ENCODE measurements at regions not wholly inside any gene's neighbourhood (a gene's known extent, or its start where the extent isn't known, plus 50 kb on each side); places are given as distances from the start of the nearest gene placed in this dataset.
"Not testable (repeated sequence)": the region's sequence is repeated elsewhere in the genome, so short reads cannot be mapped to it uniquely, and the experiment has no call there.

GRCh38 chr5:104556957-104557356 is 994.4 kb upstream of the NUDT12 start:
- DNase-seq (no peak), ATAC-seq (no peak)
- H3K27me3 ChIP-seq, result no peaks in the 10 kb centered on the region
- in situ Hi-C loops (cut with MboI; ENCODE audit: low sequenced_read_pairs in 4 of 4) (no loop called here), intact Hi-C loops (cut with DNase I; ENCODE audit: low total_unique reads) (no loop called here)
- no peaks in the 10 kb centered on the region for H3K36me3 ChIP-seq
- H3K4me1 ChIP-seq, result no peaks in the 10 kb centered on the region
- no peak overlapping the region for H3K4me3 ChIP-seq
- H3K27ac ChIP-seq, result no peak overlapping the region
- H3K9me3 ChIP-seq, result no peaks in the 10 kb centered on the region
- no peak for TF ChIP-seq POLR2A (IDR thresholded peaks at IDR 0.05)
- TF ChIP-seq CTCF (IDR thresholded peaks at IDR 0.05 in 4 of 5, conservative IDR thresholded peaks at IDR 0.05 in 1 of 5), result no peak

- Histone ChIP-seq H3K36me3 (no peaks in the 10 kb centered on the region), H3K9me3 (no peaks in the 10 kb centered on the region), H3K4me3 (no peak overlapping the region), H3K27ac (no peak overlapping the region), H3K27me3 (no peaks in the 10 kb centered on the region), H3K4me1 (no peaks in the 10 kb centered on the region)
- ATAC-seq (no peak), DNase-seq (no peak)
- intact Hi-C loops (cut with DNase I; ENCODE audit: low total_unique reads), result no loop called here
- in situ Hi-C loops (cut with MboI; ENCODE audit: low sequenced_read_pairs in 4 of 4), result no loop called here
- TF ChIP-seq CTCF (IDR thresholded peaks at IDR 0.05 in 4 of 5, conservative IDR thresholded peaks at IDR 0.05 in 1 of 5), result no peak
- TF ChIP-seq POLR2A (IDR thresholded peaks at IDR 0.05), result no peak
Observed at GRCh38 chr5:104551628-104552027, 989.0 kb upstream of the NUDT12 start.

GRCh38 chr5:104546871-104547270 is 984.3 kb upstream of the NUDT12 start:
- H3K36me3 ChIP-seq; H3K27ac ChIP-seq; ATAC-seq; H3K4me1 ChIP-seq; H3K27me3 ChIP-seq; DNase-seq; H3K4me3 ChIP-seq; in situ Hi-C loops (cut with MboI; ENCODE audit: low sequenced_read_pairs in 4 of 4); H3K9me3 ChIP-seq; intact Hi-C loops (cut with DNase I; ENCODE audit: low total_unique reads): not testable (repeated sequence)

GRCh38 chr5:104541141-104541785 is 978.7 kb upstream of the NUDT12 start:
- Histone ChIP-seq H3K9me3 (no peaks in the 10 kb centered on the region), H3K4me1 (no peaks in the 10 kb centered on the region), H3K4me3 (no peak overlapping the region), H3K27me3 (no peaks in the 10 kb centered on the region), H3K27ac (no peak overlapping the region), H3K36me3 (no peaks in the 10 kb centered on the region)
- ATAC-seq (no peak), DNase-seq (no peak)
- intact Hi-C loops (cut with DNase I; ENCODE audit: low total_unique reads), result no loop called here
- in situ Hi-C loops (cut with MboI; ENCODE audit: low sequenced_read_pairs in 4 of 4), result no loop called here
- no peak for TF ChIP-seq CTCF (IDR thresholded peaks at IDR 0.05 in 4 of 5, conservative IDR thresholded peaks at IDR 0.05 in 1 of 5)
- TF ChIP-seq POLR2A (IDR thresholded peaks at IDR 0.05), result no peak

GRCh38 chr5:104540448-104540847 is 977.9 kb upstream of the NUDT12 start:
- DNase-seq (no peak), ATAC-seq (no peak)
- Histone ChIP-seq H3K27ac (no peak overlapping the region), H3K36me3 (no peaks in the 10 kb centered on the region), H3K9me3 (no peaks in the 10 kb centered on the region), H3K27me3 (no peaks in the 10 kb centered on the region), H3K4me1 (no peaks in the 10 kb centered on the region), H3K4me3 (no peak overlapping the region)
- intact Hi-C loops (cut with DNase I; ENCODE audit: low total_unique reads), result no loop called here
- in situ Hi-C loops (cut with MboI; ENCODE audit: low sequenced_read_pairs in 4 of 4), result no loop called here
- TF ChIP-seq CTCF (IDR thresholded peaks at IDR 0.05 in 4 of 5, conservative IDR thresholded peaks at IDR 0.05 in 1 of 5), result no peak
- no peak for TF ChIP-seq POLR2A (IDR thresholded peaks at IDR 0.05)
